Middle frontal gyrus (tissue), 1 donor: ENCODE measurements at regions not wholly inside any gene's neighbourhood (a gene's known extent, or its start where the extent isn't known, plus 50 kb on each side); places are given as distances from the start of the nearest gene placed in this dataset.

Source experiments
- DNase-seq: peaks from one replicate; pipeline ENCODE4 v3.0.0-alpha.2; 2015; ENCODE audit warnings: low spot score; ENCODE audit errors: extremely low spot score

DNA sequence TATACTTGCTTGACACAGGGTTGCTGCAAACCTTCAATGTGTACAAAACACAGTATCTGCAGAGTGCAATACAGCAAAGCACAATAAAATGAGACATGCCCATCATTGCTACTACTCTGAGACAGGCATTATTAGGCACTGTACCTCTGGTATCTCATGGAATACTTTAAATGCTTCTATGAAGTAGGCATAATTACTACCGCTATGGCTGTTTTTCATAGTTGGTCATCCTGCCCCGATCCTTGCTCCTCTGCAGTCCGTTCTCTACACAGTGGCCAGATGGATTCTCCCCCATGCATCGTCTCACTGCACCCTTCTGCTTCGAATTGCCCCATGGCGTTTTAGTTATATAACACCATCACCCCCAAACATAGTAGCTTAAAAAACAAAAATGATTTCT is 83.0 kb upstream of the UBL3 start:
- no peak for DNase-seq

DNA sequence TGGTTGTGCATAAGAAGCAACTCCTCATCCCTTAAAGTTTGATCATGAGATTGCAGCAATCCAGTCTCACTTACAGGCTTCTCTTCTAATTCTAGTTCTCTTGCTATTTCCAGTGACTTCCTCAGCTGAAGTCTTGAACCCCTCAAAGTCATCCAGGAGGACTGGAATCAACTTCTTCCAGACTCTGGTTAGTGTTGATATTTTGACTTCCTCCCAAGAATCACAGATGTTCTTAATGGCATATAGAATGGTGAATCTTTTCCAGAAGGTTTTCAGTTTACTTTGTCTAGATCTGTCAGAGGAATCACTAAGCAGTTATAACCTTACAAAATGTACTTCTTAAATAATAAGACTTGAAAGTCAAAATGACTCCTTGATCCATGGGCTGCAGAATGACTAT is 81.3 kb upstream of the UBL3 start:
- no peak for DNase-seq

DNA sequence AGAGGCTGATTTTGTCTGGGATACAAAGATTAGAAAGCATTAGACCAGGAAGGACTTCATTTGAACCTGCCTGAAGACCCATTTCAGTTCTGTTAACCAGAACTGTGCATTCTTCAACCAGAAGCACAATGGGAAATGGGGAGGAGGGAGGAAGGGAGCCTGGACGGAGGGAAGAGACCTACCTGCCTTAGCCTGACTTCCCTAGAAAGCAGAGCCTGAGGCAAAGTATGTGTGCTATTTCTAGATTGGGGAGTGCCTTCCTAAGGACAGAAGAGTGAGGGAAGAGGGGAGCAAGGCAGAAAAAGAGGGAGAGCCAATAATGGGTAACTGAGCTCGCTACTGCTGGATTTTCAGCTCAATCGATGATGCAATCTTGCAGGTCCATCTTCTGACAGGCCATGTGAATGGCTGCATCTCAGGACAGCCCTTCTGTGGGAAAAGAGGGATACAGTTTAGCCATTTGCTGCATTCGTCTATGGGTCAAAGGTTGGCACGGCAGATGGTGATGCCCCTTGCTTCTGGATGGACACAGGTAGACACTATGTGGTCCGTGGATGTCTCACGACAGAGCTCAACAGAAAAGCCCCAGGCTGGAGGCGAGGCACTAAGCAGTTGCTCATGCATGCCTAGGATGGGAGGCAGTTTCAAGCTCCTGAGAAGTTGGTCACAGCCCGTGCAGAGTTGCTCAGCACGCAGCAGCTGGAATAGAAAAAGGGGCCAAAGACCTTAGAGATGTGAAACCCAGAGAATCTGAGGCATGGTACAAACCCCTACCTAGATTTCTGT is 78.8 kb upstream of the UBL3 start:
- no peak for DNase-seq

DNA sequence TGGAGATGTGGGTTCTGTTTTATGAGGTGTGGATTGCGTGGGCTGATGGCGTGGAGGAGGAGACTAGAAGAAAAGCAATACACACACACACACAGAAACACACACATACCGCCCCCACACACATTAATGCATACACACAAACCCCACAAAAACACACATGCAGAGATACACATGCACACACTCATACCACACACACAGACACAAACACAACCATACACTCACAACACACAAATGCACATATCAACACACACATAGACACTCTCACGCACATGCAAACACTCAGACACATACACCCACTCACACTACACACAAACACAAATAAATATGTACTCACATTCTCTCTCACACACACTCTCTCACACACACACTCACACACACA is 75.7 kb upstream of the UBL3 start:
- no peak for DNase-seq

DNA sequence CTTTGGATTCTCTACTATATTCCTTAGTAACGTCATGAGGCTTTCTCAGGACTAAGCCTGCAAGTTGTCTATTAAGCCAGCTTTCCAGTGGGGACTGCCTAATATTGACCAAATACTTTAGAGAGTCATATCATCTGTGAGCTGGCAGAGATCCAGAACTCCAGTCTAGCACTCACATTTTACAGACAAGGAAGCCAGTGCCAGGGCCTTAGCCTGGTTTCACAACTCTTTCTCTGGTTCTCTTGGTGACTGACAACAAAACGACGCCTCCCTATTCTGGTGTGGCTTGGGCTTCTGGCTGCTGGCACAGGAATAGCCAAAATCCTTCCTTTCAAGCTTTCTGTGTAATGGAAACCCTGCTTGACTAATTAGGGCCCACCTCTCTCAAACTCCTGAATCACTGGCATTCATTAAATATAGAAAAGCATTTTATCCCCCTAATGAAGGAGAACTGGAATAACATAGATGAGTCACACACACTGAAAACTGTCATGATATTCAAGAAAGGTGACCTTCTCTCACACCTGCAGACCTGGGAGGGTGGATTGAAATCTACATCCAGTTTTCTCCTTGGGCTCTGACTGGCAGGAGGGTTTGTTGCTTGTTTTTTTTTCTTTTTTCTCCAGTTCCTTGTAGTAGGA is 75.2 kb upstream of the UBL3 start:
- DNase-seq = no peak

DNA sequence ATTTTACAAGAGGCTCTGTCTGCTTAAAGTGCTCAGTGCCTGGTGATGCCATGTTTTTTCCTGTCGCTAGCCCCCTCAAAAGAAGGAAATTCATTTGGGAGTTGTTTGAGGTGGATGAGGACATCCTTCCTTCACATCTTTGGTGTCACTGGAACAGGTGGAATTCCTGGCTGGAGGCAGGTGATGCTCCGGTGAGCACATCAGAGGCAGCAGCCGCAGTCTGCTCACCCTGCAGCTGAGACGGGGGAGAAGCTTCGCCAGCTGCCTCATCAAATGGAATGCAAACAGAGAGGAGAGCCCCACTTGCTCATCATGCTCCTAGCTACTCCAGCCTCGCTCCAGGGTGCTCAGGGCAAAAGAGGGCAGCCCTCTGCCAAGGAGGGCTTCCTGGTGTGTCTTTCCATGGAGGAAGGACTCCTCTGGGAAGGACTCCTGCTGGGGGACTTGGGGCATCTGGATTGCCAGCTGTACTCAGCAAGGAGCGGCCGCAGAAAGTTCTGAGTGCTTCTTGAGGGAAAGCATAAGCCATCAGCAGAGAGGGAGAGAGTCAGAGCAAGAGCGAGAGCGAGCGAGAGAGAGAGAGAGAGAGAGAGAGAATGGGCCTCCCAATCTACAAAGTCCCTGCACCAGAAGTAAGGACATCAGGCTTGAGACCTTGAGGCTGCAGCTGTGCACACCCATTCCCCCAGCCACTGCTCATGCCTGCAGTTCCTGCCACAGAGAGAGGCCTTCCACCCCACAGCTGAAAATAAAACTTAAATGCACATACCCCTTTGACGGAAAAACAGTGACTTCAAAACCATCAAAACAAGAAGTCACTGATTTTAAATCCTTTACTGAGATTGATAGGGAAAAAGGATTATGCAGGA is 74.3 kb upstream of the UBL3 start:
- no peak for DNase-seq

DNA sequence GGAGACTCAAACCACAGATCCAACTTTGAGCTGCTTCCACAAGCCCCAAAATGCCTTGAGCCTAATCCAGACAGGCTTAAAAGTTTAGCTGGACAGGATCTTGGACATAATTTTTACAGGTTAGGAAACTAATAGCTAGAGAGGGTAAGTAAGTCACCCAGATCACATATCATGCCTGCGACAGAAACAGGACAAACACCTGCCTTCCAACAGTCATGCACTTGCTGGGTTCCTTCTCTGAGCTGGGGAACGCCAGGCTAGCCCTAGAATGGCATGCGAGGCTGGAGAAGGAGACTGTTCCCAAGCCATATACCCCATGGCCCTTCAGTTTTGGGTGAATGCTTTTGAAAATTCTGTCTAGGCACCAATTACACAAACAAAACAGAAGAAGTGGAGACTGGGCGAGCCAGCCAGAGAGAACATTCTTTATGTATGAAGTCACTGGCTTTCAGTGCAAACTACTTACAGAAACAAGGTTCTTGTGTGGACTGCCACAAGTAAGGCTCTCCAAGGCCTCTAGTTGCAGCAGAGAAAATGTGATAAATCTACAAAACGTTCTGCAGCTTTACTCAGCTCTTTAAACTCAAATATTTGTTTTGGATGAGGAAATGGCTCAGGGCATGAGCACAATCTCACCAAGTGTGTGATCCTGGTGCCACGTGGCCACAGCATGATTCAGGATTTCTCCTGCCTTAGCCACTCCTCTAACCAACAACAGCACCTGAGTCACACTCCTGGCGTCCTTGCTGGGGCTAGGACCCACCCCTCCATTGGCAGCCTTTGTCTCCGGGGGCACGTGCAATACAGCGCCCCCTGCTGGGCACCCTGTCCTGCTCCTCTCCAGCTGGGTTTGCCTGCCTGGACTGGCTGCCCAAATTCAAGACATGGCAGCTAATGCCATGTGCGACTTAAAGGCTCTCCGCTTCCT is 73.4 kb upstream of the UBL3 start:
- no peak for DNase-seq

DNA sequence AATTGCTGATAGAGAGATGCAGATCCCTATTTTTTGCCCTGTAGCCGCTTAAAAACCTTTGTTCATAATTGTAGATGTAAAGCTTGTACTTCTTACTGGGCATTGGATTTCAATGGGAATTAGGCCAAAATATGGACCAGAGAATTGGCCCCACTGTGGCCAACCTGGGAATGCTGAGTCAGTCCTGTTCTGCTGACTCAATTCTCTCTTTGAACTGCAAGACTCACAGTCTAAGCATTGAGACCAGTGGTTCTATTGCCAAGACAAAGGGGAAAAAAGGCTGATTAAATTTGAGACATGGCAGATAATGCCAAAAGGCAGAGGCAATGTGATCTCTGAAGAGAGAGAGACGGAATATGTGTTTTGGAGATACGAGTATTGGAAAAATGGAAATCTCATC is 72.5 kb upstream of the UBL3 start:
- DNase-seq = no peak

DNA sequence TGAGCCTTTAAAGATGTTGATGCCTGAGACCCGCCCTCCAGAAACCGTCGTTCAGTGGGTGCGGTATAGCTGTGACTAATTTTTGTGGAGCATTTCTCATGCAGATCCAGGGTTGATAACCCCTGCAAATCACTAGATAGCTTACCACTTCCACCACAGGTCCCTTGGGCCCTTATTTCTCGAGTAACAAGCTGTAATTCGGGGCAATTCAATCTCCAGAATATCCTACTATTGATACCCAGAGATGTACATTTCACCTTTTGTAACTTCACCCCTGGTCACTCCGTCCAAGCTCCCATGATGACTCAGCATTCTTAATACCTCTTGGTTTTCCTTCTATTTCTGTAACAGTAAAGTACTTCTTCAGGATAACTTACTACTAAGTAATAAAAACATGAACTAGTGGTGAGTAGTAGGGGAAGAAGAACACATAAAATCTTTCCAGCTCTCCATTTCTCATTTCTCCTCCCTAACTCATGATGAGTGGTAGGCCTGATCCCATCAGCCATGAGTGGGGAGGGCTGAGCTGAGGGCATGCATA is 71.9 kb upstream of the UBL3 start:
- no peak for DNase-seq

DNA sequence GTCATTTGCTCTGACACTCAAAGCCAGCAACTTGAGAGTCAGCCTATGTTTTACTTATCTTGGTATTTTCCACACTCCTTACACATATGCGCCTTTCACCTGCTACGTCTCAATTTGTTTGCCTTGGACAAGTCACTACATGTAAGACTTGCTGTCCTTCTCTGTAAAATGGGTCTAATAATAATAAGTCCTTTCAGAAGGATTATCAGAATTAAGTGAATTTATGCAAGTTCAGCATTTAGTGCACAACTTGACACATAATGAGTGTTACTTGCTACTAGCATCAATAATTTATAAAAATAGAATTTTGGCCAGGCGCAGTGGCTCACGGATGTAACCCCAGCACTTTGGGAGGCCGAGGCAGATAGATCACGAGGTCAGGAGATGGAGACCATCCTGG is 71.1 kb upstream of the UBL3 start:
- DNase-seq = no peak

DNA sequence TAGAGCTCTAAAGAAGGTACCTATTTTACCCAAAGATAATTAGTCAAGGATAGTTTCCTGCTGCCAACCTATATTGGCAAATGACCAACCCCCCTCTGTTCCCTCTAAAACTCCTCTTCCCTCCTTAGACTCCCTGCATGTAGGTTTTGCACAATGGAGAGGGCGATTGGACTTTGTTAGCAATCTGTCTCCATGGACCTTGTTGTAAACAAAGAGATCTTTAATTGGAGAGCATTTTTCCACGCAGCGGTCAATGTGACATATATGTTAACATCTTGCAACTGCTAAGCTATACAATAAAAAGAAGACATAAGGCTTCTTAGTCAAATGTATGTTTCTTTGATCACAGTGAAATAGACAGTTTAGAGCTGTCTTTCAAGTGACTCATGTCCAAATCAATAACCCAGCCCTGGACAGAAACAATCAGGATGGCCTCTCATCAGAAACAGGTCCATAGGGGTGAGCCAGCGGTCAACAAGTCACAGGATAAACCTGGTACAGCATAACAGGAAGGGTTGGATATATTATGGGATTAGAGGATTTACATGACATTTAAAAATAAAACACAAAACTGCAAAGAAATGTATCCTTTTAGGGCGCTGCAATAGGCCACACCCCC is 69.7 kb upstream of the UBL3 start:
- no peak for DNase-seq

DNA sequence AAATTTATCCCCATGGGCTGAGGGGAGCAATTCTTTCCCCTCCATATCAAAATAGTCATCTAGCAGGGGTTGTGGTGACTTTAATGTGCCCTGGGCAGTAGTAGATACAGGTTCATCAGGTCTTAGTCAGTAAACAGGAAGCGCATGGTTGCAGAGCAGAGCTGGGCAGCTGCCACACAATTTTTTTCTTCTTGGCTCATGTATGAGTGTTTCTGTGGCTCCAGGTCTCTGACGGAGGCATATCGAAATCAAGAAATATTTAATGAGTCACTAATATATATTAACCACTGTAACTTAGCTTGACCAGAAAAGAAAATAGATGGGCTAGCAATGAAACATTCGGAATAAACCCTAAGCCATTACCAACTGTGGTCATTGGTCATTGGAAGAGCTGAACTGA is 68.4 kb upstream of the UBL3 start:
- DNase-seq = no peak

DNA sequence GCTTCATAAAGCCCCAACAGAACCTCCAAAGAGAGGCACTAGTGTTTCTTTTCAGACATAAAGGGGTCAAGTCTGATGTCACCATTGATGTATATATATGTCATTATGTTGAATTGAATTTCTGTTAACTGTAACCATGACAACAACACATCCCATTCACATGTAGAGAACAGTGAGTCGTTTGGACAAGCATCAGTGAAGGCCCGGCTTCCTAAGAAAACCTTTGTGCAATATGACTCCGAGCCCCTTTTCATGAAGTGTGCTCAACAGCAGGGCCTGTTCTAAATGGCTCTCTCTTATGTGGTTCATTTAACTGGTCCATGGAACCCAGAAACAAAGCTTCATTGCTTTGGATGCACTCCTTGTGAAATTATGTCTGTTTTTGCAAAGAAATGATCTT is 67.2 kb upstream of the UBL3 start:
- no peak for DNase-seq

DNA sequence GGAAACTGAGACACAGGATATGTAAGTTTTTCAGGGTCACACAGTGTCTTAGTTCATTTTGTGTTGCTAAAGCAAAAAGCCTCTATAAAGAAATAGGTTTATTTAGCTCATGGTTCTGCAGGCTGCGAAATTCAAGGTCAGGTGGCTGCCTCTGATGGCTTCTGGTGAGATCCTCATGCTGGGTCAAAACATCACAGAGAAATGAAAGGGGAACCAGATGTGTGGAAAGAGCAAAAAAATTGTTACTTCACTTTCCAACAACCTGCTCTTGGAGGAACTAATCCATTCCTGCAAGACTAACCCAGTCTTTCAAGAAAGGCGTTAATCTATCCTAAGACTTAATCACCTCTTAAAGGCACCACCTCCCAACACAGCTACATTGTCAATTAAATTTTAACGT is 64.2 kb upstream of the UBL3 start:
- DNase-seq = no peak

DNA sequence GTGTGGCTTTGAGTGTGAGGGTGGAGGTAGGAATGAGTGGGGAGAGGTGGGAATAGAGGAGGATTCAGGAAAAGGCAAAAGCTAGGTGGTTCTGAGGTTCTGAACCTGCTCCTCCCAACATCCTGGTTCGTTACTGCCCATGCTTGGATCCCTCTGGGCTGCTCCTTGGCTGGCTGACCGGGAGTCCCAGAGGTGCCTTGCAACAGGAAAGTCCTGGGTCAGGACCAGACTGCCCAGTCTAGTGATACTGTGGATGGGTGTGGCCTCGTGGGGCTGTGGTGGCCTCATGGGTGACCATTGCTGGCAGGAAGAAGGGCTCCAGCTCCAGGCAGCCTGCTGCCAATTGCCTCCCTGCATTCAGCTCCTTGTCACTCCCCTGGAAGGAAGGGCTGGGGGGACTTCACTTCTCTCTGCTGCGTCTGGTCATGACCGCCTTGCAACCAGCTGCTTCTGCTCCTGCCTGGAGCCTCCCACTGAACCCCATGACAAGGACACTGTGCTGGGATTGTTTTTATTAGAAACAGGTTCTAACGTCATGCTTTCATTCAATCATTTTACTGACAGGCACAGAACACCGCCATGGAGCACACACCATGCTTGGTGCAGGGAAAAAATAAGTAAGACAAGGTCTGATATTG is 61.5 kb upstream of the UBL3 start:
- DNase-seq = no peak

DNA sequence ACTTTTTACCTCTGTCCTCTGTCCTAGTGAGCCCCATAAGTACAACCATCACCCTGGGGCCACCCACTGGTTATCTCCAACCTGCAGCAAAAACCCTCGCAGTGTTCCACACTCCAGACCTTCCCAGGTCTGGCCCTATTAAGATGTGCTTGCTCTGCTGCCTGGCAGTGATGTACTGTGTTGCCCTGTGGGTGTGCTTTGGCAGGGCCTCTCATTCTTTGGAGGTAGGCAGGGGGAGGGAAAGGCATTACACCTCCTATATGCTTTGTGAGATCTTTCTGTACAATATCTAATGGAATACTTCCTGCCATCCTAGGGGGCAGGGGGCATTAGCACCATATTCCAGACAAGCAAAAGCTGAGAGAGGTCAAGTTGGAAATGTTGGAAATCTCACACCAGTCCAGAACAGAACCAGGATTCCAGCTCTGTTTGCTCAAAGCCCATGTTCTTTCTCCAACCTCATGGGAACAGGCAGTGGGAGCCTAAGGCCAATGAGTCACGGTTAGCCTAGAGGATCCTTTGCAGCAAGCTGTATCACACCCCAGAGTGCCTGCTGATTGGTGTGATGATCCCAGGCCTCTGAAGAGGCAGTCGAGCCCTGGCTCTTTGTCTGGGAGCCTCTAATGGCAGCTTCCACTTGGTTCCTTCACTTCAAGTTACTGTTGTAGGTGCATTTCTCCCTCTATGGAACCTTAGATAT is 59.7 kb upstream of the UBL3 start:
- DNase-seq = no peak

DNA sequence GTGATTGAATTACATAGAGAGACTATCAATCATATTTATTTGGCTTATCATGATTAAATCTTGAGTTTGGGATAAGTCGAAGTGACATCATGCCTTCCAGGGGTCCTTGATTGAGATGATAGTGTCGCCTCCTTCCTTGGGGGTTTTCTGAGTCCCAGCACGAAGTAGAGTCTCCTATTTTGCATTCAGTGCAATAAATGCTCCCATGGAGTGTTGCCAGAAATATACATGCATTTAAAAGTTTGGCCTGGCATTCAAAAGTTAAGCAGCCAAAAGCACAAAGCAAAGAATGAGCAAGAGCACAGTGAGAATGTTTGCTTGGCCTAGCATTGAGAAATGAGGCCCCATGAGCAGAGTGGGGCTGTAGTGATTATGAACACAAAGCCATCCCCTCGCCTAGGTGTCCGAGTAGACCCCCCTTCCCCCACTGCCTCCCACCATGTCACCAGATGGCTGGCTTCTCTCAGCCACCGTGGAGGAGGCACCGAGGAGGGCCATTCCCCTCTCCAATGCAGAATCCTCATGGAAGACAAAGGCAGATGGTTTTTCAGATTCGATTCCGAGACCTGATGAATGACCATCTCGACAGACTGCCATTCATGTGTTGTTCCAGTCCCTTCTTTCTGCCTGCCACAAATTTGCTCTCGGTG is 58.8 kb upstream of the UBL3 start:
- no peak for DNase-seq

DNA sequence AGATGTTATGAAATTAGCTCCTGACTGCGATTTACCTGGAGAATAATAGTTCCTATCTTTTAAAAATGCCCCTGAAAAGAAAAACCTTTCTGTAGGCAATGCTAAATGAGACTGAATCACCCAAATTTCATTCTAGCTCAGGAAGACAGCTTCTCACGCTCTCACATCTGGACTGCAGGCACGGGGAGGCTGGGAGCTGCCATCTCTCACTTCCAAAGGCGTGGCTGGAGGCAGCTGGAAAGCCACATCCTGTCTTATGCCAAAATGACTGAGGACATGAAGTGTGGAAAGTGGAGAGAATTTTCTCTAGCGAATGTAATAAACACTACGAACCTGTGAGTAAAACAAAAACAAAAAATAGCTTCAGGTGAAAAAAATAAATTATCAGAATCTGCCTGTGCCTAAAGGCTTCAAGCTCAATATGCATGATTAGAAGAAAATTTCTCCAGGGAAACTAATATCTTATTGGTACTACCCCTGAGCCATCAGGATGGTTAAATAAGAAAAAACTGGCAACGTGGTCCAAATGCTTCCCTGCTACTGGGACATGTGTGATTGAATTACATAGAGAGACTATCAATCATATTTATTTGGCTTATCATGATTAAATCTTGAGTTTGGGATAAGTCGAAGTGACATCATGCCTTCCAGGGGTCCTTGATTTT is 58.1 kb upstream of the UBL3 start:
- DNase-seq = no peak
